ENCODE measurements at regions not wholly inside any gene's neighbourhood (a gene's known extent, or its start where the extent isn't known, plus 50 kb on each side); places are given as distances from the start of the nearest gene placed in this dataset.

- DNase-seq (ENCODE audit: low read depth, low spot score), result no peak
- Histone ChIP-seq H3K9me3 (ENCODE audit: control insufficient read depth, low read depth, low read length) (no peaks in the 10 kb centered on the region), H3K36me3 (ENCODE audit: control insufficient read depth in 2 of 2, extremely low read depth in 1 of 2, insufficient read depth in 2 of 2, low read length in 2 of 2) (no peaks in the 10 kb centered on the region), H2AFZ (ENCODE audit: control insufficient read depth, low read length) (no peak overlapping the region), H3K4me1 (ENCODE audit: control insufficient read depth, extremely low read depth, insufficient read depth, low read length) (no peaks in the 10 kb centered on the region), H3K4me3 (ENCODE audit: control insufficient read depth in 2 of 3, extremely low read depth in 1 of 3, insufficient read depth in 2 of 3, low read depth in 1 of 3, low read length in 3 of 3) (no peak overlapping the region), H3K79me2 (ENCODE audit: control insufficient read depth, insufficient read depth, low read length) (no peaks in the 10 kb centered on the region), H3K27me3 (ENCODE audit: control insufficient read depth, extremely low read depth, insufficient read depth, low read length) (no peaks in the 10 kb centered on the region), H3K9ac (ENCODE audit: control insufficient read depth, extremely low read depth, insufficient read depth, low read length) (no peak overlapping the region), H3K9me1 (ENCODE audit: control insufficient read depth, extremely low read depth, insufficient read depth, low read length) (no peaks in the 10 kb centered on the region), H3K27ac (ENCODE audit: control insufficient read depth, insufficient read depth, low read length) (no peak overlapping the region), H3K4me2 (ENCODE audit: control insufficient read depth, extremely low read depth, insufficient read depth, low read depth, low read length) (no peak overlapping the region), H4K20me1 (ENCODE audit: control insufficient read depth, extremely low read depth, insufficient read depth, low read length) (no peaks in the 10 kb centered on the region)
- no peak for FAIRE-seq
- TF ChIP-seq CTCF (optimal IDR thresholded peaks at IDR 0.05 in 1 of 3, IDR thresholded peaks at IDR 0.05 in 1 of 3, conservative IDR thresholded peaks at IDR 0.05 in 1 of 3; ENCODE audit: extremely low read depth in 1 of 3, insufficient read depth in 2 of 3, low read length in 3 of 3) (no peak), EZH2 (IDR thresholded peaks at IDR 0.05; ENCODE audit: low read length) (no peak)
- dilution Hi-C loops (cut with MboI; ENCODE audit: extremely low pct_ligation_motif_present, low sequenced_read_pairs), result no loop called here
Measured at GRCh38 chr5:57956636-57957035, 474.0 kb upstream of the ACTBL2 start.

- no peak for TF ChIP-seq EZH2 (IDR thresholded peaks at IDR 0.05; ENCODE audit: low read length)
- no peak for TF ChIP-seq CTCF (optimal IDR thresholded peaks at IDR 0.05 in 1 of 3, IDR thresholded peaks at IDR 0.05 in 1 of 3, conservative IDR thresholded peaks at IDR 0.05 in 1 of 3; ENCODE audit: extremely low read depth in 1 of 3, insufficient read depth in 2 of 3, low read length in 3 of 3)
- Histone ChIP-seq H2AFZ (ENCODE audit: control insufficient read depth, low read length) (no peak overlapping the region), H4K20me1 (ENCODE audit: control insufficient read depth, extremely low read depth, insufficient read depth, low read length) (no peaks in the 10 kb centered on the region), H3K27ac (ENCODE audit: control insufficient read depth, insufficient read depth, low read length) (no peak overlapping the region), H3K9me3 (ENCODE audit: control insufficient read depth, low read depth, low read length) (no peaks in the 10 kb centered on the region), H3K9ac (ENCODE audit: control insufficient read depth, extremely low read depth, insufficient read depth, low read length) (no peak overlapping the region), H3K79me2 (ENCODE audit: control insufficient read depth, insufficient read depth, low read length) (no peaks in the 10 kb centered on the region), H3K4me2 (ENCODE audit: control insufficient read depth, extremely low read depth, insufficient read depth, low read depth, low read length) (no peak overlapping the region), H3K4me1 (ENCODE audit: control insufficient read depth, extremely low read depth, insufficient read depth, low read length) (no peaks in the 10 kb centered on the region), H3K27me3 (ENCODE audit: control insufficient read depth, extremely low read depth, insufficient read depth, low read length) (no peaks in the 10 kb centered on the region), H3K4me3 (ENCODE audit: control insufficient read depth in 2 of 3, extremely low read depth in 1 of 3, insufficient read depth in 2 of 3, low read depth in 1 of 3, low read length in 3 of 3) (no peak overlapping the region), H3K36me3 (ENCODE audit: control insufficient read depth in 2 of 2, extremely low read depth in 1 of 2, insufficient read depth in 2 of 2, low read length in 2 of 2) (no peaks in the 10 kb centered on the region), H3K9me1 (ENCODE audit: control insufficient read depth, extremely low read depth, insufficient read depth, low read length) (no peaks in the 10 kb centered on the region)
- no peak for FAIRE-seq
- dilution Hi-C loops (cut with MboI; ENCODE audit: extremely low pct_ligation_motif_present, low sequenced_read_pairs), result no loop called here
- DNase-seq (ENCODE audit: low read depth, low spot score), result no peak
Measured at GRCh38 chr5:57955511-57955910, 472.9 kb upstream of the ACTBL2 start.
